Epithelial cell of esophagus (primary cell): ENCODE measurements at regions not wholly inside any gene's neighbourhood (a gene's known extent, or its start where the extent isn't known, plus 50 kb on each side); places are given as distances from the start of the nearest gene placed in this dataset.

Experiments
- DNase-seq: peaks from one replicate; pipeline ENCODE4 v3.0.0; 2010; ENCODE audit warnings: low read depth
- H3K4me3 ChIP-seq: 2 replicates; pipeline ENCODE4 v1.5.1; 2011; ENCODE audit warnings: mild to moderate bottlenecking, low read length, control low read depth
- CTCF ChIP-seq: IDR thresholded peaks from 2 replicates; pipeline ENCODE4 v1.5.1; 2011; ENCODE audit warnings: low read depth, mild to moderate bottlenecking, low read length, control low read depth, inconsistent platforms; ENCODE audit not compliant: insufficient read depth; ENCODE audit errors: missing control alignments

GRCh38 chr5:128736553-128736952, 198.5 kb upstream of the FBN2 start:
- no peak for TF ChIP-seq CTCF
- no peak overlapping the region for H3K4me3 ChIP-seq
- DNase-seq: peak; percentile 2

- no peak for DNase-seq
- H3K4me3 ChIP-seq: no peak overlapping the region
Observed at GRCh38 chr5:128749136-128749898, 211.3 kb upstream of the FBN2 start.

GRCh38 chr5:128750155-128750554, 212.1 kb upstream of the FBN2 start:
- no peak for TF ChIP-seq CTCF
- DNase-seq: no peak
- no peak overlapping the region for H3K4me3 ChIP-seq

More at GRCh38 chr5:128749136-128749898, 211.3 kb upstream of the FBN2 start:
- TF ChIP-seq CTCF: no peak

- no peak for DNase-seq
- TF ChIP-seq CTCF: no peak
Observed at GRCh38 chr5:128757196-128757959, 207.9 kb upstream of the SLC27A6 start.

GRCh38 chr5:128762661-128763306, 202.5 kb upstream of the SLC27A6 start:
- no peak for DNase-seq
- TF ChIP-seq CTCF: no peak
- H3K4me3 ChIP-seq: no peak overlapping the region

More at GRCh38 chr5:128757196-128757959, 207.9 kb upstream of the SLC27A6 start:
- H3K4me3 ChIP-seq: no peak overlapping the region

- no peak overlapping the region for H3K4me3 ChIP-seq
- no peak for TF ChIP-seq CTCF
Observed at GRCh38 chr5:128763321-128763720, 202.0 kb upstream of the SLC27A6 start.

More at GRCh38 chr5:128763321-128763720, 202.0 kb upstream of the SLC27A6 start:
- DNase-seq: no peak
